SK-N-SH (cell line): ENCODE measurements at regions not wholly inside any gene's neighbourhood (a gene's known extent, or its start where the extent isn't known, plus 50 kb on each side); places are given as distances from the start of the nearest gene placed in this dataset.

Experiments
- CTCF ChIA-PET: fragments of 300-600, 350-600 bp; formaldehyde crosslinking; extraction: SDS; loops from one replicate; lab custom pipeline; 2021; lab: Yijun Ruan, JAX
- POLR2A ChIA-PET: fragments of 350-600 bp; sonication (Branson Sonifier 250); formaldehyde crosslinking; extraction: SDS; loops from one replicate; lab custom pipeline; 2020; ENCODE audit warnings: antibody characterized with exemption, inconsistent platforms; lab: Yijun Ruan, JAX
- DNase-seq: peaks from one replicate; pipeline ENCODE4 v3.0.0; 2012
- H2AFZ ChIP-seq: fragments of 200-600 bp; sonication (generic); 2 replicates; pipeline ENCODE4 v1.8.1; 2016; ENCODE audit warnings: antibody characterized with exemption, mild to moderate bottlenecking, low read depth
- H3F3A ChIP-seq: fragments of 200-600 bp; sonication (generic); replicated peaks from 2 replicates; pipeline ENCODE3; 2016; ENCODE audit warnings: antibody characterized with exemption, mild to moderate bottlenecking; ENCODE audit not compliant: insufficient read depth
- H3K27ac ChIP-seq, 2 experiments: fragments of 200-500 bp in 1 of 2; fragments of 200-600 bp in 1 of 2; sonication (Bioruptor generic) in 1 of 2; sonication (generic), shearing (Covaris generic) in 1 of 2; 2 replicates each; pipeline versions ENCODE4 v1.5.1 to v1.6.1; 2014 to 2016; ENCODE audit warnings: low read depth in 2 of 2, inconsistent platforms in 1 of 2, low read length in 1 of 2, mild to moderate bottlenecking in 1 of 2, mixed read lengths in 1 of 2
- H3K27me3 ChIP-seq: fragments of 200-600 bp; sonication (generic), shearing (Covaris generic); 2 replicates; pipeline ENCODE4 v1.6.1; 2016; ENCODE audit warnings: mixed run types; ENCODE audit not compliant: insufficient read depth
- H3K36me3 ChIP-seq, 2 experiments: fragments of 200-500 bp in 1 of 2; fragments of 200-600 bp in 1 of 2; sonication (Bioruptor generic) in 1 of 2; sonication (generic) in 1 of 2; replicated peaks in 1 of 2; 2 replicates each; pipeline versions ENCODE3 to v1.5.1; 2014 to 2016; ENCODE audit warnings: low read length in 1 of 2, mild to moderate bottlenecking in 1 of 2; ENCODE audit not compliant: insufficient read depth in 2 of 2, control insufficient read depth in 1 of 2
- H3K4me1 ChIP-seq, 2 experiments: fragments of 200-500 bp in 1 of 2; fragments of 200-600 bp in 1 of 2; sonication (Bioruptor generic) in 1 of 2; sonication (generic), shearing (Covaris generic) in 1 of 2; 2 replicates each; pipeline versions ENCODE4 v1.5.1 to v1.6.1; 2014 to 2016; ENCODE audit warnings: low read depth in 1 of 2, low read length in 1 of 2, mixed run types in 1 of 2; ENCODE audit not compliant: insufficient read depth in 2 of 2, control insufficient read depth in 1 of 2
- H3K4me2 ChIP-seq: fragments of 200-600 bp; sonication (generic), shearing (Covaris generic); 2 replicates; pipeline ENCODE4 v1.6.1; 2017; ENCODE audit warnings: mixed run types
- H3K4me3 ChIP-seq, 2 experiments: fragments of 200-500 bp in 1 of 2; fragments of 200-600 bp in 1 of 2; sonication (Bioruptor generic) in 1 of 2; sonication (generic), shearing (Covaris generic) in 1 of 2; 2 replicates each; pipeline versions ENCODE4 v1.5.1 to v1.8.1; 2014 to 2016; ENCODE audit warnings: low read depth in 2 of 2, inconsistent platforms in 1 of 2, low read length in 1 of 2, mild to moderate bottlenecking in 1 of 2, mixed read lengths in 1 of 2, moderate library complexity in 1 of 2
- H3K79me2 ChIP-seq: fragments of 200-600 bp; sonication (generic); 2 replicates; pipeline ENCODE4 v1.8.1; 2017; ENCODE audit warnings: mild to moderate bottlenecking; ENCODE audit not compliant: insufficient read depth
- H3K9ac ChIP-seq: fragments of 200-600 bp; sonication (generic); 2 replicates; pipeline ENCODE4 v1.6.1; 2017; ENCODE audit warnings: mixed run types
- H3K9me2 ChIP-seq: fragments of 200-600 bp; sonication (generic); 2 replicates; pipeline ENCODE4 v1.6.1; 2017; ENCODE audit warnings: mixed run types
- H3K9me3 ChIP-seq: fragments of 200-600 bp; sonication (generic); 2 replicates; pipeline ENCODE4 v1.6.1; 2017; ENCODE audit warnings: mixed run types, mild to moderate bottlenecking, moderate library complexity
- H4K20me1 ChIP-seq: fragments of 200-600 bp; sonication (generic); 2 replicates; pipeline ENCODE4 v1.6.1; 2017; ENCODE audit warnings: mild to moderate bottlenecking, mixed run types; ENCODE audit not compliant: insufficient read depth
- FOXM1 ChIP-seq: IDR thresholded peaks from 2 replicates; pipeline ENCODE4 v1.4.0; 2012; ENCODE audit warnings: low read depth, mild to moderate bottlenecking
- GATA2 ChIP-seq: sonication (generic); formaldehyde crosslinking; IDR thresholded peaks from 2 replicates; pipeline ENCODE4 v1.5.0; 2020; ENCODE audit warnings: mild to moderate bottlenecking, missing genetic modification reagents
- JUND ChIP-seq: IDR thresholded peaks from 2 replicates; pipeline ENCODE4 v1.4.0; 2012
- MAX ChIP-seq: IDR thresholded peaks from 2 replicates; pipeline ENCODE4 v1.4.0; 2012; ENCODE audit warnings: low read depth
- MEF2A ChIP-seq: IDR thresholded peaks from 2 replicates; pipeline ENCODE4 v1.4.0; 2012; ENCODE audit warnings: low read depth, borderline replicate concordance
- PBX3 ChIP-seq: IDR thresholded peaks from 2 replicates; pipeline ENCODE4; 2012
- REST ChIP-seq: IDR thresholded peaks from 2 replicates; pipeline ENCODE4 v1.6.1; 2012; ENCODE audit warnings: mild to moderate bottlenecking, low read depth, low read length, moderate library complexity
- RFX5 ChIP-seq: IDR thresholded peaks from 2 replicates; pipeline ENCODE4 v1.6.1; 2012; ENCODE audit warnings: mild to moderate bottlenecking, improper control_type of control experiment, low read length
- RXRA ChIP-seq: IDR thresholded peaks from 2 replicates; pipeline ENCODE4 v1.4.0; 2012; ENCODE audit warnings: low read depth, mild to moderate bottlenecking, borderline replicate concordance
- SMC3 ChIP-seq: IDR thresholded peaks from 2 replicates; pipeline ENCODE4 v1.6.1; 2012; ENCODE audit warnings: low read depth, low read length, improper control_type of control experiment
- USF1 ChIP-seq: IDR thresholded peaks from 2 replicates; pipeline ENCODE4 v1.4.0; 2012; ENCODE audit warnings: low read depth, borderline replicate concordance
- YY1 ChIP-seq: IDR thresholded peaks from 2 replicates; pipeline ENCODE4 v1.4.0; 2012; ENCODE audit warnings: low read depth, mild to moderate bottlenecking
- WGBS: methylation state at CpG from one replicate; pipeline ENCODE4 v1.1.6; 2017; ENCODE audit warnings: low lambda C conversion rate; 5-methylcytosine and 5-hydroxymethylcytosine counted together
- TF ChIP-seq, protein P1 (sequence below): fragments of 150-350 bp; IDR thresholded peaks from 2 replicates; pipeline ENCODE4 v1.6.1; 2016; ENCODE audit warnings: mild to moderate bottlenecking, low read depth, low read length

- WGBS, result 2% methylated on average over 2 of the region's 2 CpGs
- no peaks in the 10 kb centered on the region for H3K9me2 ChIP-seq
- no peak overlapping the region for H3K4me3 ChIP-seq
- TF ChIP-seq JUND (no peak), PBX3 (no peak), YY1 (no peak), SMC3 (no peak), GATA2 (no peak), MEF2A (no peak), RFX5 (no peak), USF1 (no peak), REST (no peak), MAX (no peak), FOXM1 (no peak), RXRA (no peak)
- TF ChIP-seq, protein P1, sequence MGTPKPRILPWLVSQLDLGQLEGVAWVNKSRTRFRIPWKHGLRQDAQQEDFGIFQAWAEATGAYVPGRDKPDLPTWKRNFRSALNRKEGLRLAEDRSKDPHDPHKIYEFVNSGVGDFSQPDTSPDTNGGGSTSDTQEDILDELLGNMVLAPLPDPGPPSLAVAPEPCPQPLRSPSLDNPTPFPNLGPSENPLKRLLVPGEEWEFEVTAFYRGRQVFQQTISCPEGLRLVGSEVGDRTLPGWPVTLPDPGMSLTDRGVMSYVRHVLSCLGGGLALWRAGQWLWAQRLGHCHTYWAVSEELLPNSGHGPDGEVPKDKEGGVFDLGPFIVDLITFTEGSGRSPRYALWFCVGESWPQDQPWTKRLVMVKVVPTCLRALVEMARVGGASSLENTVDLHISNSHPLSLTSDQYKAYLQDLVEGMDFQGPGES, result no peak
- no peak overlapping the region for H3K27ac ChIP-seq
- H3K79me2 ChIP-seq, result no peaks in the 10 kb centered on the region
- ChIA-PET CTCF (no interaction called here), POLR2A (no interaction called here)
- H3K27me3 ChIP-seq, result peaks cover 50% of the 10 kb centered on the region
- no peak overlapping the region for H3K9ac ChIP-seq
- no peaks in the 10 kb centered on the region for H3K9me3 ChIP-seq
- no peaks in the 10 kb centered on the region for H3K4me1 ChIP-seq
- no peak overlapping the region for H3K4me2 ChIP-seq
- no peak for DNase-seq
- no peaks in the 10 kb centered on the region for H4K20me1 ChIP-seq
- H3K36me3 ChIP-seq, result no peaks in the 10 kb centered on the region
- no peaks in the 10 kb centered on the region for H3F3A ChIP-seq
- H2AFZ ChIP-seq, result no peak overlapping the region
Measured at GRCh38 chr9:21551401-21551800, 69.3 kb upstream of the IFNE start.
